Endothelial cell of umbilical vein (primary cell): ENCODE measurements at regions not wholly inside any gene's neighbourhood (a gene's known extent, or its start where the extent isn't known, plus 50 kb on each side); places are given as distances from the start of the nearest gene placed in this dataset.

Experiments
- BruUV-seq: library from RNA; stranded (reverse); fragments of 400-500 nt; replicated peaks from 2 replicates; lab custom pipeline; 2021; lab: Mats Ljungman, UMichigan
- CTCF ChIA-PET: fragments of 300-600, 350-600 bp; sonication (Branson Sonifier 250); formaldehyde crosslinking; loops from one replicate; lab custom pipeline; 2021; ENCODE audit warnings: antibody characterized with exemption, inconsistent platforms; lab: Charles Lee
- POLR2A ChIA-PET: fragments of 300-600, 350-600 bp; sonication (Branson Sonifier 250); formaldehyde crosslinking; loops from one replicate; lab custom pipeline; 2021; ENCODE audit warnings: antibody characterized with exemption, inconsistent platforms; lab: Charles Lee
- DNase-seq: peaks from one replicate; pipeline ENCODE4 v3.0.0-alpha.2; 2011; ENCODE audit warnings: low read depth, low spot score
- FAIRE-seq: peaks from 2 replicates; lab custom pipeline; 2011; peaks lifted over from hg19 to GRCh38; lab: Jason Lieb, UNC
- H2AFZ ChIP-seq: 2 replicates; pipeline ENCODE4 v1.6.0; 2012; ENCODE audit warnings: low read depth, low read length, control low read depth, inconsistent platforms
- H3K27ac ChIP-seq: 2 replicates; pipeline ENCODE4 v1.5.1; 2011; ENCODE audit warnings: low read depth, mild to moderate bottlenecking, control low read depth, low read length, moderate library complexity; ENCODE audit not compliant: insufficient read depth
- H3K27me3 ChIP-seq, 2 experiments: 2 replicates each; pipeline versions ENCODE4 v1.6.0 to v1.6.1; 2011; ENCODE audit warnings: low read length in 2 of 2, mixed read lengths in 1 of 2; ENCODE audit not compliant: control insufficient read depth in 2 of 2, insufficient read depth in 2 of 2
- H3K36me3 ChIP-seq, 2 experiments: 2 replicates in 1 of 2; 3 replicates in 1 of 2; pipeline ENCODE4 v1.5.1; 2011; ENCODE audit warnings: low read length in 2 of 2, mild to moderate bottlenecking in 1 of 2, moderate library complexity in 1 of 2; ENCODE audit not compliant: control insufficient read depth in 2 of 2, insufficient read depth in 2 of 2; ENCODE audit errors: extremely low read depth in 1 of 2
- H3K4me1 ChIP-seq: 3 replicates; pipeline ENCODE4 v1.5.1; 2011; ENCODE audit warnings: mild to moderate bottlenecking, low read length; ENCODE audit not compliant: control insufficient read depth, insufficient read depth; ENCODE audit errors: extremely low read depth
- H3K4me2 ChIP-seq: 2 replicates; pipeline ENCODE4 v1.6.1; 2011; ENCODE audit warnings: low read length, control low read depth, mixed read lengths; ENCODE audit not compliant: insufficient read depth
- H3K4me3 ChIP-seq, 3 experiments: fragments of 200-600 bp in 1 of 3; sonication (generic), shearing (Covaris generic) in 1 of 3; replicated peaks in 1 of 3; 2 replicates each; pipeline ENCODE4 v1.5.1; 2011 to 2016; ENCODE audit warnings: control low read depth in 3 of 3, low read length in 3 of 3, mild to moderate bottlenecking in 2 of 3, inconsistent platforms in 1 of 3, low read depth in 1 of 3, moderate library complexity in 1 of 3; ENCODE audit not compliant: insufficient read depth in 1 of 3
- H3K79me2 ChIP-seq: 2 replicates; pipeline ENCODE4 v1.6.0; 2012; ENCODE audit warnings: low read length, inconsistent platforms; ENCODE audit not compliant: control insufficient read depth, insufficient read depth
- H3K9ac ChIP-seq: replicated peaks from 2 replicates; pipeline ENCODE3; 2011; ENCODE audit warnings: low read length, control low read depth; ENCODE audit not compliant: insufficient read depth; ENCODE audit errors: extremely low read depth
- H3K9me1 ChIP-seq: replicated peaks from 3 replicates; pipeline ENCODE4 v1.6.0; 2011; ENCODE audit warnings: mild to moderate bottlenecking, low read length; ENCODE audit not compliant: control insufficient read depth, insufficient read depth; ENCODE audit errors: extremely low read depth
- H3K9me3 ChIP-seq: replicated peaks from 2 replicates; pipeline ENCODE4 v1.5.1; 2012; ENCODE audit warnings: low read length, inconsistent platforms; ENCODE audit not compliant: control insufficient read depth, insufficient read depth
- H4K20me1 ChIP-seq: replicated peaks from 2 replicates; pipeline ENCODE3; 2011; ENCODE audit warnings: mild to moderate bottlenecking, low read length; ENCODE audit not compliant: control insufficient read depth, insufficient read depth; ENCODE audit errors: extremely low read depth
- EZH2 ChIP-seq: IDR thresholded peaks from 2 replicates; pipeline ENCODE4 v1.6.1; 2012; ENCODE audit warnings: borderline replicate concordance, low read depth, mild to moderate bottlenecking, moderate library complexity, low read length, inconsistent platforms; ENCODE audit not compliant: severe bottlenecking
- FOS ChIP-seq: IDR thresholded peaks from 2 replicates; pipeline ENCODE4 v1.6.1; 2011; ENCODE audit warnings: mild to moderate bottlenecking, low read length, moderate library complexity, borderline replicate concordance; ENCODE audit not compliant: insufficient read depth
- GATA2 ChIP-seq: IDR thresholded peaks from 2 replicates; pipeline ENCODE4 v1.7.0; 2011; ENCODE audit warnings: low read depth, mild to moderate bottlenecking, moderate library complexity, mixed read lengths, low read length; ENCODE audit not compliant: insufficient read length, insufficient read depth
- JUN ChIP-seq: IDR thresholded peaks from 2 replicates; pipeline ENCODE4 v1.6.1; 2011; ENCODE audit warnings: borderline replicate concordance, low read depth; ENCODE audit not compliant: insufficient read length, insufficient read depth
- MYC ChIP-seq: IDR thresholded peaks from one replicate; pipeline ENCODE4 v1.6.1; 2011; ENCODE audit warnings: mild to moderate bottlenecking, low read depth, low read length
- POLR2A ChIP-seq: IDR thresholded peaks from 2 replicates; pipeline ENCODE4 v1.6.1; 2012; ENCODE audit warnings: low read depth, mild to moderate bottlenecking, control low read depth, low read length
- POLR2AphosphoS5 ChIP-seq: IDR thresholded peaks from 2 replicates; pipeline ENCODE4 v1.6.1; 2012; ENCODE audit warnings: low read depth, mild to moderate bottlenecking, control low read depth, low read length, moderate library complexity; ENCODE audit not compliant: insufficient read depth
- dilution Hi-C: fragments of 300-500 bp; cut with MboI; formaldehyde crosslinking; loops from one replicate; pipeline ENCODE4 v1.15.0; 2019; ENCODE audit warnings: low sequenced_read_pairs; ENCODE audit not compliant: extremely low pct_ligation_motif_present
- intact Hi-C: fragments of 100-400 bp; cut with micrococcal nuclease; formaldehyde crosslinking; loops from one replicate; pipeline ENCODE4 v1.10.0; 2022
- TF ChIP-seq, protein P1 (sequence below): IDR thresholded peaks from 2 replicates; pipeline ENCODE4 v1.6.1; 2011; ENCODE audit not compliant: insufficient read depth, insufficient read length
- TF ChIP-seq, protein P2 (sequence below), 2 donors: IDR thresholded peaks; 1 replicate in 1 of 2; 2 replicates in 1 of 2; pipeline ENCODE4 v1.5.1; 2011; ENCODE audit warnings: low read length in 2 of 2, mild to moderate bottlenecking in 2 of 2, moderate library complexity in 2 of 2, control low read depth in 1 of 2, inconsistent platforms in 1 of 2, low read depth in 1 of 2; ENCODE audit not compliant: insufficient read depth in 1 of 2; ENCODE audit errors: extremely low read depth in 1 of 2

DNA sequence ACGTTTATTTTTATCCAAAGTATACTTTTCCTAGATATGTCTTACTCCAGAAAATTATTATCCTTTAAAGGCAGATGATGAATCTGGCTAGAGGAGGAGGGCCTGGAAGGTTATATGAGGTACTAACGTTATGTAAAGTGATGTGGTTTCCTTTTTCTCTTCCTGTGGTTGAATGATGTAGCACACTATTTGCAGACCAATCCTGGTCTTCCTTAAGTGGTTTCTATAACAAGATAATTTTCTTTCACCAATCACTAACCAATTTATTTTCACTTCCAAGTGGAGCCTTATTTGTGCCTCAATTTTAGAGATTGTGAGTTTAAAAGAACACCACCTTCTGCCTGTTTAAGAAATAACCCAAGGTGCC lies 154.6 kb upstream of the SOX4 start:
- Histone ChIP-seq H4K20me1 (no peaks in the 10 kb centered on the region), H3K9me1 (no peaks in the 10 kb centered on the region), H3K9ac (no peak overlapping the region), H3K4me3 (no peak overlapping the region), H3K9me3 (no peaks in the 10 kb centered on the region), H3K4me1 (no peaks in the 10 kb centered on the region), H3K27ac (no peak overlapping the region), H3K27me3 (peaks cover 0 to 1% of the 10 kb centered on the region in 2 experiments), H3K79me2 (no peaks in the 10 kb centered on the region), H3K4me2 (no peak overlapping the region), H3K36me3 (no peaks in the 10 kb centered on the region), H2AFZ (no peak overlapping the region)
- ChIA-PET POLR2A (no interaction called here), CTCF (no interaction called here)
- FAIRE-seq (no peak), DNase-seq (no peak)
- intact Hi-C loops (no loop called here), dilution Hi-C loops (no loop called here)
- no TSS peak for BruUV-seq
- TF ChIP-seq JUN, result no peak
- TF ChIP-seq EZH2, result no peak
- no peak for TF ChIP-seq POLR2AphosphoS5
- no peak for TF ChIP-seq FOS
- no peak for TF ChIP-seq MYC
- TF ChIP-seq, protein P1, sequence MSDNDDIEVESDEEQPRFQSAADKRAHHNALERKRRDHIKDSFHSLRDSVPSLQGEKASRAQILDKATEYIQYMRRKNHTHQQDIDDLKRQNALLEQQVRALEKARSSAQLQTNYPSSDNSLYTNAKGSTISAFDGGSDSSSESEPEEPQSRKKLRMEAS, result no peak
- TF ChIP-seq GATA2, result no peak
- TF ChIP-seq POLR2A, result no peak
- TF ChIP-seq, protein P2, sequence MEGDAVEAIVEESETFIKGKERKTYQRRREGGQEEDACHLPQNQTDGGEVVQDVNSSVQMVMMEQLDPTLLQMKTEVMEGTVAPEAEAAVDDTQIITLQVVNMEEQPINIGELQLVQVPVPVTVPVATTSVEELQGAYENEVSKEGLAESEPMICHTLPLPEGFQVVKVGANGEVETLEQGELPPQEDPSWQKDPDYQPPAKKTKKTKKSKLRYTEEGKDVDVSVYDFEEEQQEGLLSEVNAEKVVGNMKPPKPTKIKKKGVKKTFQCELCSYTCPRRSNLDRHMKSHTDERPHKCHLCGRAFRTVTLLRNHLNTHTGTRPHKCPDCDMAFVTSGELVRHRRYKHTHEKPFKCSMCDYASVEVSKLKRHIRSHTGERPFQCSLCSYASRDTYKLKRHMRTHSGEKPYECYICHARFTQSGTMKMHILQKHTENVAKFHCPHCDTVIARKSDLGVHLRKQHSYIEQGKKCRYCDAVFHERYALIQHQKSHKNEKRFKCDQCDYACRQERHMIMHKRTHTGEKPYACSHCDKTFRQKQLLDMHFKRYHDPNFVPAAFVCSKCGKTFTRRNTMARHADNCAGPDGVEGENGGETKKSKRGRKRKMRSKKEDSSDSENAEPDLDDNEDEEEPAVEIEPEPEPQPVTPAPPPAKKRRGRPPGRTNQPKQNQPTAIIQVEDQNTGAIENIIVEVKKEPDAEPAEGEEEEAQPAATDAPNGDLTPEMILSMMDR (IDR thresholded peaks at IDR 0.05; ENCODE audit: extremely low read depth in 1 of 2, insufficient read depth in 1 of 2, low read depth in 1 of 2, low read length in 2 of 2), result no peak
